Heart right ventricle (tissue), 16 donors: ENCODE measurements at regions not wholly inside any gene's neighbourhood (a gene's known extent, or its start where the extent isn't known, plus 50 kb on each side); places are given as distances from the start of the nearest gene placed in this dataset.

ENCODE experiments used
- ATAC-seq, 8 donors: fragments of 200-7000 bp; cut with Tn5 transposase; one replicate each; pipeline ENCODE4 v1.9.1; 2020; ENCODE audit warnings: mild to moderate bottlenecking in 8 of 8, moderate library complexity in 8 of 8, moderate number of reproducible peaks in 1 of 8
- DNase-seq, 2 donors: peaks; one replicate each; pipeline ENCODE4 v3.0.0-alpha.2; 2020
- H3K27ac ChIP-seq, 10 donors: fragments of 200-600 bp; sonication (generic) in 2 of 10; one replicate each; pipeline versions ENCODE4 v1.5.0 to v1.8.0; 2020 to 2022; ENCODE audit warnings: mild to moderate bottlenecking in 3 of 10
- H3K27me3 ChIP-seq, 7 donors: fragments of 200-600 bp; one replicate each; pipeline ENCODE4 v1.8.0; 2021 to 2022; ENCODE audit warnings: mild to moderate bottlenecking in 2 of 7
- H3K36me3 ChIP-seq, 9 donors: fragments of 200-600 bp; sonication (generic) in 1 of 9; one replicate each; pipeline versions ENCODE4 v1.5.0 to v1.8.0; 2020 to 2022; ENCODE audit warnings: mild to moderate bottlenecking in 2 of 9
- H3K4me1 ChIP-seq, 9 donors: fragments of 200-600 bp; sonication (generic) in 1 of 9; one replicate each; pipeline versions ENCODE4 v1.5.0 to v1.8.0; 2020 to 2022; ENCODE audit warnings: mild to moderate bottlenecking in 4 of 9
- H3K4me3 ChIP-seq, 10 donors: fragments of 200-600 bp; sonication (generic) in 2 of 10; one replicate each; pipeline versions ENCODE4 v1.5.0 to v1.8.0; 2020 to 2022; ENCODE audit warnings: mild to moderate bottlenecking in 7 of 10, moderate library complexity in 2 of 10
- H3K9me3 ChIP-seq, 11 donors: fragments of 200-600 bp in 10 of 11; sonication (generic) in 2 of 11; one replicate each; pipeline versions ENCODE4 v1.5.0 to v1.8.0; 2013 to 2022; ENCODE audit warnings: mild to moderate bottlenecking in 2 of 11, control low read depth in 1 of 11, moderate library complexity in 1 of 11
- WGBS, 2 donors: extraction: QIAGEN DNeasy Blood & Tissue Kit; methylation state at CpG; one replicate each; pipeline ENCODE4 v1.1.7; 2013; ENCODE audit warnings: inconsistent platforms in 1 of 2; 5-methylcytosine and 5-hydroxymethylcytosine counted together
- intact Hi-C, 10 donors: fragments of 100-400 bp; cut with DNase I; formaldehyde crosslinking; loops; one replicate each; pipeline versions ENCODE4 v1.11.1 to v1.14.2; 2022
- TF ChIP-seq, protein P1 (sequence below), 9 donors: fragments of 200-600 bp; sonication (generic) in 2 of 9; IDR thresholded peaks; one replicate each; pipeline versions ENCODE4 v1.5.0 to v1.8.0; 2021 to 2022; ENCODE audit warnings: antibody characterized with exemption in 9 of 9, mild to moderate bottlenecking in 5 of 9, moderate library complexity in 1 of 9
- donor health status: Arrhythmogenic right ventricular cardiomyopathy.
- donor health status: ischemic (EF 13 %, LVEDD 7.1; RV severe dilation, severe dysfunction).
- donor health status: healthy with polysubstance abuse.
- donor health status: DM: no; HTN: yes; CAD: no.
- donor health status: DM: no; HTN: no; CAD: no.
- donor health status: ischemic (EF 25% LVEDD 6.9; RV normal size, moderate dysfunction).
- donor health status: ischemic (EF 25% LVEDD 5.7; RV mildly dilated, moderate dysfunction).
- donor health status: healthy.
- donor health status: DM: yes; HTN: yes; CAD: no.
- donor health status: Ischemic cardiomyopathy.
- donor health status: ischemic (EF 35%, LVEDD 5.7; RV mildly dilated, moderate dysfunction).
- donor health status: nonischemic (EF 11% LVEDD 7.7; RV severe dilation, severe dysfunction).
- donor health status: DM: yes; HTN: yes; CAD: no.
- donor health status: PGD.
- donor health status: ischemic (EF 29% LVEDD 5.4; RV normal size, mild dysfunction).
- donor health status: nonischemic (EF 23%, LVEDD 6.1; RV moderate dilation, normal function).

DNA sequence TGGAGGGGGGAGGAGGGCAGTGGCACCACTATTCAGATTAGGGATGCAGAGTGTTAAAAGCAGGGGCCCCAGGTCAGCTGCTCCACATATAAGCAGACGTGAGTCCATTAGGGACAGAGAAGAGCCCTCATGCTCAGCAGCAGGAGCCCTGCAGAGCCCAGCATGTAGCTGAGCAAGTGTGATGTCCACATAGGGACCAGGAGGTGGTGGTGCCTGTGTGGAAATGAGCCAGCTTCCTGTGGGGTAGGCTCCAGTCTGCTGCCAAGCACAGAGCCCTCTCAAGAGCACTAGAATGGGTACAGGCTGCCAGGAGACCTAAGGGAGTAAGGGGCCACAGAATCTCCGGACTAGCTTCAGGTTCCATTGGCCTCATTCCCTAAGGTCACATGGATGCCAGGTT is 57.9 kb upstream of the MLN start:
- Histone ChIP-seq H3K4me1 (peaks cover 0 to 31% (median 0%) of the 10 kb centered on the region in 9 donors), H3K9me3 (no peaks in the 10 kb centered on the region), H3K27me3 (peaks cover 0 to 54% (median 13%) of the 10 kb centered on the region in 7 donors), H3K36me3 (no peaks in the 10 kb centered on the region), H3K27ac (no peak overlapping the region), H3K4me3 (no peak overlapping the region)
- intact Hi-C loops = no loop called here
- DNase-seq = no peak
- no peak for ATAC-seq
- WGBS, 2 donors = 77 to 78% methylated on average over 2 of the region's 2 CpGs
- TF ChIP-seq, protein P1, sequence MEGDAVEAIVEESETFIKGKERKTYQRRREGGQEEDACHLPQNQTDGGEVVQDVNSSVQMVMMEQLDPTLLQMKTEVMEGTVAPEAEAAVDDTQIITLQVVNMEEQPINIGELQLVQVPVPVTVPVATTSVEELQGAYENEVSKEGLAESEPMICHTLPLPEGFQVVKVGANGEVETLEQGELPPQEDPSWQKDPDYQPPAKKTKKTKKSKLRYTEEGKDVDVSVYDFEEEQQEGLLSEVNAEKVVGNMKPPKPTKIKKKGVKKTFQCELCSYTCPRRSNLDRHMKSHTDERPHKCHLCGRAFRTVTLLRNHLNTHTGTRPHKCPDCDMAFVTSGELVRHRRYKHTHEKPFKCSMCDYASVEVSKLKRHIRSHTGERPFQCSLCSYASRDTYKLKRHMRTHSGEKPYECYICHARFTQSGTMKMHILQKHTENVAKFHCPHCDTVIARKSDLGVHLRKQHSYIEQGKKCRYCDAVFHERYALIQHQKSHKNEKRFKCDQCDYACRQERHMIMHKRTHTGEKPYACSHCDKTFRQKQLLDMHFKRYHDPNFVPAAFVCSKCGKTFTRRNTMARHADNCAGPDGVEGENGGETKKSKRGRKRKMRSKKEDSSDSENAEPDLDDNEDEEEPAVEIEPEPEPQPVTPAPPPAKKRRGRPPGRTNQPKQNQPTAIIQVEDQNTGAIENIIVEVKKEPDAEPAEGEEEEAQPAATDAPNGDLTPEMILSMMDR (IDR thresholded peaks at IDR 0.05) = no peak

DNA sequence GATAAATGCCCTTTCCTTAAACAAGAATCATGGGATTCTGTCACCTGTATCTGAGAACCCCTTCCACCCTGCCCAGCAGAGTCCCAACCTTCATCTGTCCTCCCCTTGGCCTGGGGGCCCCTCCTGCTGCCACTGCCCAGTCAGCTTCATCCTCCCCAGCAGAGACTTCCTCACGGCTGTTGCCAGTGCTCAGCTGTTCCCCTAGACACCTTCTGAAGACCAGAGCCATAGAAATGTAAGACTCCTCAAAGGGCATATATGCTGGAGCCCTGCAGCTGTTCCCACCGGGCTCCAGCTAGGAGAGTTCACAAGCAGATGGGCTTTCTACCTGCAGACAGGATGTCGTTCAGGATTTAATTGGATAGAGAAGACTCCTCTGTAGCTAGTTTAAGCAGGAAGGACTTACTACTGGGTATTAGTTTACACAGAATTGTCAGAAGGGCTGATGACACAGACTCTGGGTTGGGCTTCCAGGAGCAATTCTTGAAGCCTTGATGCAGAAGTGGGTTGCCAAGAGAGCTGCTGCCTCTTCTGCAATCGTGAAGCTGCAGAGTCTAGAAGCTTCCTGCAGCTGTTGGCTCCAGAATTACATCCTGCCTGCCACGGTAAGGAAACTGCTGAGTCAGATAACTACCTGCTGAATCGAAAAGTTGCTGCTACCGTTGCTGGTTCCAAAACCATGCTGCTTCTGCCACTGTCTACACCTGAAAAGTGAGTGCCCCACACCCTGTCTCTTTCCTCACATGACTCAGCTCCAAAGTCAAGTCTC is 57.1 kb upstream of the MLN start:
- H3K4me3 ChIP-seq = no peak overlapping the region
- H3K36me3 ChIP-seq = no peaks in the 10 kb centered on the region
- TF ChIP-seq, protein P1 (IDR thresholded peaks at IDR 0.05) = no peak
- H3K9me3 ChIP-seq = no peaks in the 10 kb centered on the region
- no peak for DNase-seq
- H3K4me1 ChIP-seq = peaks cover 0 to 32% (median 0%) of the 10 kb centered on the region in 9 donors
- H3K27me3 ChIP-seq = peaks cover 0 to 62% (median 22%) of the 10 kb centered on the region in 7 donors
- intact Hi-C loops = no loop called here
- WGBS, 2 donors = 36 to 46% methylated on average over 7 of the region's 7 CpGs
- H3K27ac ChIP-seq = no peak overlapping the region
- no peak for ATAC-seq

DNA sequence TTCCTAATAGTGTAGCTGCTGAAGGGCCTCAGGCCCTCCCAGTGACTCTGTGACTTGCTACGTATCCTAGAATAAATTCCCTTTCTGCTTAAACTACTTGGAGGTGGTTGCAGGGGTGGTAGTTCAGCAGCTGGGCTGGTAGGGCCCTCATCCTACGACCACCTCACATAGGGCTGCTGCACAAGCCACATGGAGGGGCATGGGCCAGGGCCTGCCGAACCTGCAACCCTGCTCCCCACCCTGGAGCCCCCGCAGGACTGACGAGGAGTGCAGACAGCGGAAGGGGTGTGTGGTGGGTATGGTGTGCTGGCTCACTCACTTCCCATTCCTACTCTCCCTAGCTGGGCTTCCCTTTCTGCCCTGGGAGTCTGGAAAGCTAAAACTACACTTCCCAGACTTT is 56.2 kb upstream of the MLN start:
- 84 to 92% methylated on average over 6 of the region's 6 CpGs for WGBS, 2 donors
- intact Hi-C loops = no loop called here

DNA sequence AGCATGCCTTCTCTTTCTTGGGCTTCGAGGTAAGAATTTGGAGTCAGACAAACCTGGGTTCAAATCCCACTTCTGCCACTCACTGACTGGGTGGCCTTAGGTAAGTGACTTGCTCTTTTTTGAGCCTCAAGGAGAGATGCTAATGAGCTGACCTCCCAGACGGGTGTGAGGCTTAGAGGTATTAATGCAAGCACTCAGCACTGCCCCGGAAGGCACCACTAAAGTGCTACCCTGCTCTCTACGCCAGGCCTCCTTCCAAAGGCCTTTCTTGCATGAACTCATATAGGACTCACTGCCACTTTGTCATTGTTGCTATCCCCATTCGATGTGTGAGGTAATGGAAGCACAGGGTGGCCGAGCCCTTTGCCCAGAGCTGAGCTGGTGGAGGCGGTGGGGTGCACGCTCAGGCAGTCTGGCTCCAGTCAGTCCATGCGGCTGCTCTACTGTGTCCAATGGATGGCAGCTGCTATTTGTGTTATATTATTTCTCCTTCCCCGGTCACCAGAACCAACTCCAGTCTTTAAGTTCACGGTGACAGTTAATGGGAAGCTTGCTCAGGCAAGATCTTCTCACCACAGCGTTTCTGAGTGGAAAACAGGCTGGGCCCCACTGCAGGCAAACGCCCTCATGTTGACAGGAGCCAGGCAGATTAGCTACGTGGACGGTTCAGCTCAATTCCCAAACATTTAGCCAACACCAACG is 55.2 kb upstream of the MLN start:
- H3K27ac ChIP-seq = no peak overlapping the region
- intact Hi-C loops = loop anchor here in 3 of 10 donors (10.0 kb wide), 2 partner anchors 166 to 286 kb away; partner anchors contain the start of gene GRM4 (in 1 of the 3)
- peaks cover 0 to 76% (median 32%) of the 10 kb centered on the region in 7 donors for H3K27me3 ChIP-seq
- WGBS, 2 donors = 80 to 81% methylated on average over 16 of the region's 16 CpGs
- ATAC-seq = no peak
- no peak for DNase-seq
- H3K9me3 ChIP-seq = no peaks in the 10 kb centered on the region
- H3K36me3 ChIP-seq = no peaks in the 10 kb centered on the region
- H3K4me3 ChIP-seq = no peak overlapping the region
- peaks cover 0 to 32% (median 0%) of the 10 kb centered on the region in 9 donors for H3K4me1 ChIP-seq
- TF ChIP-seq, protein P1 (IDR thresholded peaks at IDR 0.05) = no peak

More for the DNA sequence above, 56.2 kb upstream of the MLN start:
- TF ChIP-seq, protein P1 (IDR thresholded peaks at IDR 0.05) = no peak
- no peak overlapping the region for H3K4me3 ChIP-seq
- H3K27ac ChIP-seq = no peak overlapping the region
- H3K4me1 ChIP-seq = peaks cover 0 to 32% (median 0%) of the 10 kb centered on the region in 9 donors
- DNase-seq (no peak), ATAC-seq (no peak)
- no peaks in the 10 kb centered on the region for H3K9me3 ChIP-seq
- H3K27me3 ChIP-seq = peaks cover 0 to 70% (median 31%) of the 10 kb centered on the region in 7 donors
- H3K36me3 ChIP-seq = no peaks in the 10 kb centered on the region
